Ovary (tissue), 7 donors: ENCODE measurements at regions not wholly inside any gene's neighbourhood (a gene's known extent, or its start where the extent isn't known, plus 50 kb on each side); places are given as distances from the start of the nearest gene placed in this dataset.

ENCODE experiments used
- DNase-seq, 5 donors: peaks; one replicate each; pipeline ENCODE4 v3.0.0-alpha.2; 2019 to 2020
- H3K27ac ChIP-seq, 2 donors: fragments of 200-600 bp; one replicate each; pipeline versions ENCODE4 v1.5.1 to v1.8.0; 2019 to 2022
- H3K27me3 ChIP-seq: fragments of 200-600 bp; one replicate; pipeline ENCODE4 v1.8.0; 2022
- H3K36me3 ChIP-seq: fragments of 200-600 bp; sonication (generic); one replicate; pipeline ENCODE4 v1.5.1; 2019
- H3K4me1 ChIP-seq: one replicate; pipeline ENCODE4 v1.8.1; 2013; ENCODE audit warnings: mild to moderate bottlenecking, moderate library complexity; ENCODE audit not compliant: insufficient read depth
- H3K4me3 ChIP-seq: fragments of 200-600 bp; sonication (generic); one replicate; pipeline ENCODE4 v1.5.1; 2017
- H3K9me3 ChIP-seq, 2 donors: fragments of 200-600 bp in 1 of 2; sonication (generic) in 1 of 2; one replicate each; pipeline versions ENCODE4 v1.5.1 to v1.8.1; 2013 to 2019; ENCODE audit warnings: mild to moderate bottlenecking in 1 of 2, moderate library complexity in 1 of 2
- EP300 ChIP-seq: sonication (generic); formaldehyde crosslinking; IDR thresholded peaks from one replicate; pipeline ENCODE4 v1.6.1; 2017; ENCODE audit warnings: antibody characterized with exemption
- POLR2A ChIP-seq: fragments of 450-650 bp; IDR thresholded peaks from one replicate; pipeline ENCODE4 v1.6.1; 2017; ENCODE audit warnings: antibody characterized with exemption, mild to moderate bottlenecking, moderate library complexity
- whole genome bisulfite sequencing, 3 donors: extraction: QIAGEN DNeasy Blood & Tissue Kit in 1 of 3; methylation state at CpG; one replicate each; pipeline versions ENCODE4 v1.1.5 to v1.1.7; 2013 to 2017; 5-methylcytosine and 5-hydroxymethylcytosine counted together
- intact Hi-C, 4 donors: fragments of 100-400 bp; cut with DNase I; formaldehyde crosslinking; loops; one replicate each; pipeline versions ENCODE4 v1.11.0 to v1.15.1; 2022 to 2023
- TF ChIP-seq, protein P1 (sequence below), 3 donors: fragments of 450-650 bp in 2 of 3; fragments of 200-600 bp in 1 of 3; IDR thresholded peaks; one replicate each; pipeline versions ENCODE4 v1.5.1 to v1.8.0; 2016 to 2022; ENCODE audit warnings: antibody characterized with exemption in 3 of 3, mild to moderate bottlenecking in 1 of 3
- donor health status: DM: no; HTN: no; CAD: no; lungs with moderate emphysema.
- donor health status: DM: no; HTN: no; CAD: no.
- donor health status: Bipolar disorder and iron deficiency.
- donor health status: DM: no; HTN: no; CAD: no.
- donor health status: DM: yes; HTN: yes; CAD: no.

- DNase-seq: no peak
- Histone ChIP-seq H3K9me3 (no peaks in the 10 kb centered on the region), H3K4me1 (no peaks in the 10 kb centered on the region), H3K27me3 (no peaks in the 10 kb centered on the region), H3K27ac (no peak overlapping the region), H3K36me3 (no peaks in the 10 kb centered on the region), H3K4me3 (no peak overlapping the region)
- intact Hi-C loops: no loop called here
- TF ChIP-seq EP300: no peak
- no peak for TF ChIP-seq POLR2A
- TF ChIP-seq, protein P1, sequence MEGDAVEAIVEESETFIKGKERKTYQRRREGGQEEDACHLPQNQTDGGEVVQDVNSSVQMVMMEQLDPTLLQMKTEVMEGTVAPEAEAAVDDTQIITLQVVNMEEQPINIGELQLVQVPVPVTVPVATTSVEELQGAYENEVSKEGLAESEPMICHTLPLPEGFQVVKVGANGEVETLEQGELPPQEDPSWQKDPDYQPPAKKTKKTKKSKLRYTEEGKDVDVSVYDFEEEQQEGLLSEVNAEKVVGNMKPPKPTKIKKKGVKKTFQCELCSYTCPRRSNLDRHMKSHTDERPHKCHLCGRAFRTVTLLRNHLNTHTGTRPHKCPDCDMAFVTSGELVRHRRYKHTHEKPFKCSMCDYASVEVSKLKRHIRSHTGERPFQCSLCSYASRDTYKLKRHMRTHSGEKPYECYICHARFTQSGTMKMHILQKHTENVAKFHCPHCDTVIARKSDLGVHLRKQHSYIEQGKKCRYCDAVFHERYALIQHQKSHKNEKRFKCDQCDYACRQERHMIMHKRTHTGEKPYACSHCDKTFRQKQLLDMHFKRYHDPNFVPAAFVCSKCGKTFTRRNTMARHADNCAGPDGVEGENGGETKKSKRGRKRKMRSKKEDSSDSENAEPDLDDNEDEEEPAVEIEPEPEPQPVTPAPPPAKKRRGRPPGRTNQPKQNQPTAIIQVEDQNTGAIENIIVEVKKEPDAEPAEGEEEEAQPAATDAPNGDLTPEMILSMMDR (IDR thresholded peaks at IDR 0.05): no peak
- 84 to 91% (median 90%) methylated on average over 1 of the region's 1 CpG for WGBS, 3 donors
These were observed 115.5 kb upstream of the ZNF644 start for GRCh38 chr1:91137173-91137852.

DNA sequence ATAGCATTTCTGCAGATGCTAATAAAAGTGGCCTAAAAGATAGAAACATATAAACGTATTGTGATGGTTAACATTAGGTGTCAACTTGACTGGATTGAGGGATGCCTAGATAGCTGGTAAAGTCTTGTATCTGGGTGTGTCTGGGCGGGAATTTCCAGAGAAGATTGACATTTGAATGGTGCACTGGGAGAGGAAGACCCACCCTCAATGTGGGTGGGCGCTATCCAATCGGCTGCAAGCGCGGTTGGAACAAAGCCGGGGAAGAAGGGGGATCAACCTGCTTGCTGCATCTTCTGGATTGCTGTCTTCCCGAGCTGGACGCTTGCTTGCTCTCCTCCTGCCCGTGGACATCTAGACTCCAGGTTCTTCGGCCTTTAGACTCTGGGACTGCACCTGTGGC lies 114.0 kb upstream of the ZNF644 start:
- Histone ChIP-seq H3K9me3 (no peaks in the 10 kb centered on the region), H3K27me3 (no peaks in the 10 kb centered on the region), H3K4me1 (no peaks in the 10 kb centered on the region), H3K27ac (no peak overlapping the region), H3K4me3 (no peak overlapping the region), H3K36me3 (no peaks in the 10 kb centered on the region)
- DNase-seq: no peak
- WGBS, 3 donors: 90 to 91% (median 90%) methylated on average over 11 of the region's 11 CpGs
- intact Hi-C loops: no loop called here
- TF ChIP-seq, protein P1 (IDR thresholded peaks at IDR 0.05): no peak
- TF ChIP-seq EP300 (no peak), POLR2A (no peak)

DNA sequence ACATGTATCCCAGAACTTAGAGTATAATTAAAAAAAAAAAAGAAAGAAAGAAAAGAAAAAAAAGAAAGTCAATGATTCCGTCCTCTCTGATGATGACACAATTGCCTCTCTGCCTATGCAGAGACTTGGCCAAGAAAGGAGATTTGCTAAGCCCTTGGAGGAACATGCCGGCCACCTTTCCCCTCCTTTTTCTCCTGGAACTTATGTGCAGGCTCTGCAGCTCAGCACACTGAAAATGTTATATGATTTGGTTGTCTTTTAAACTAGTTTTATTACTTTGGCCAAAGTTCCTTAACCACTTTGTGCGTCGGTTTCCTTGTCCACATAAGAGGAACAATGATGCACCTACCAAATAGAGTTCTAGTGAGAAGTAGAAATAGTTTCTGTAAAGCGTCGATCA lies 111.4 kb upstream of the ZNF644 start:
- Histone ChIP-seq H3K27me3 (no peaks in the 10 kb centered on the region), H3K27ac (no peak overlapping the region), H3K36me3 (no peaks in the 10 kb centered on the region), H3K9me3 (no peaks in the 10 kb centered on the region), H3K4me3 (no peak overlapping the region), H3K4me1 (no peaks in the 10 kb centered on the region)
- intact Hi-C loops: no loop called here
- TF ChIP-seq, protein P1 (IDR thresholded peaks at IDR 0.05): no peak
- TF ChIP-seq EP300: no peak
- TF ChIP-seq POLR2A: no peak
- no peak for DNase-seq
- 79 to 85% (median 82%) methylated on average over 6 of the region's 6 CpGs for whole genome bisulfite sequencing, 3 donors

DNA sequence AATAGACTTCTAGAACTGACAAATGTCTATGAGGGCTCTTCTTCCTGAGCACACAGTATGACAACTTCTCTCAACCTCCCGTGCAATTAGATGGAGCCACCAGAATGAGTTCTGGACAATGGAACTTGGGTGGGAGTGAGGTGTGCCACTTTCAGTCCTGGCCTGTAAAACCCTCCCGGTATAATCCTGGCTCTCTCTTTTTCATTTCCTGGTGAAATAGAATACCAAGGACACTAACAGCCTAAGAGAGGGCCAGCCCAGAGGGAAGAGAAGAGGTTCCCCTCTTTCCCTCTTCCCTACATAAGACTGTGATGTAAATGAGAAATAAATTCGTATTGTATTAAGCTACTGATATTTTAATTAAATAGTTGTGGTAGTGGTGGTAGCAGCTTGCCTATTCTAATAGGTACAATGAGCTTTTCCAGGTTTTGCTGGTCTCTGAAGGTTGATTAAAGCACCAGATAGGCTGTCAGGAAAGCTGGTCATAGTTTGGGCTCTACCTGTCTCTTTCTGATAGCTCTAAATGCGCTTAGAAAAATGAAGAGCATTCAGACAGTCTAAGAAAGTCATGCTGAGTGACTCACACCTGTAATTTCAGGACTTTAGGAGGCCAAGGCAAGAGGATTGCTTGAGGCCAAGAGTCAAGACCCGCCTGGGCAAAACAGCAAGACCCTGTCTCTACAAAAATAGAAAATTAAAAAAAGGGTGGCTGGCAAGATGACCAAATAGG lies 108.6 kb upstream of the ZNF644 start:
- H3K4me1 ChIP-seq: no peaks in the 10 kb centered on the region
- no peak for TF ChIP-seq EP300
- TF ChIP-seq, protein P1 (IDR thresholded peaks at IDR 0.05): no peak
- no peak for TF ChIP-seq POLR2A
- no peak overlapping the region for H3K4me3 ChIP-seq
- no peaks in the 10 kb centered on the region for H3K9me3 ChIP-seq
- DNase-seq: no peak
- intact Hi-C loops: no loop called here
- WGBS, 3 donors: 76 to 84% (median 81%) methylated on average over 5 of the region's 5 CpGs
- no peak overlapping the region for H3K27ac ChIP-seq
- no peaks in the 10 kb centered on the region for H3K27me3 ChIP-seq
- H3K36me3 ChIP-seq: no peaks in the 10 kb centered on the region
